Suprapubic skin (tissue), 4 donors: ENCODE measurements at regions not wholly inside any gene's neighbourhood (a gene's known extent, or its start where the extent isn't known, plus 50 kb on each side); places are given as distances from the start of the nearest gene placed in this dataset.

Source experiments
- CTCF ChIP-seq, 2 donors: fragments of 200-600 bp in 1 of 2; fragments of 450-650 bp in 1 of 2; sonication (generic) in 1 of 2; IDR thresholded peaks; one replicate each; pipeline ENCODE4 v1.5.1; 2016 to 2019; ENCODE audit warnings: antibody characterized with exemption in 2 of 2, mild to moderate bottlenecking in 1 of 2, moderate library complexity in 1 of 2
- EP300 ChIP-seq: sonication (generic); formaldehyde crosslinking; IDR thresholded peaks from one replicate; pipeline ENCODE4 v1.6.1; 2017; ENCODE audit warnings: antibody characterized with exemption
- POLR2A ChIP-seq, 2 donors: fragments of 450-650 bp; IDR thresholded peaks; one replicate each; pipeline ENCODE4 v1.6.1; 2017; ENCODE audit warnings: antibody characterized with exemption in 2 of 2, mild to moderate bottlenecking in 2 of 2, moderate library complexity in 2 of 2
- POLR2AphosphoS5 ChIP-seq, 3 donors: sonication (generic); formaldehyde crosslinking; IDR thresholded peaks; one replicate each; pipeline ENCODE4 v1.6.1; 2017; ENCODE audit warnings: antibody characterized with exemption in 3 of 3

GRCh38 chr2:212770240-212770639 is 231.6 kb upstream of the ERBB4 start:
- TF ChIP-seq CTCF (IDR thresholded peaks at IDR 0.05) = no peak
- TF ChIP-seq POLR2A (IDR thresholded peaks at IDR 0.05) = no peak
- TF ChIP-seq EP300 = no peak
- TF ChIP-seq POLR2AphosphoS5 (IDR thresholded peaks at IDR 0.05) = no peak
